ENCODE measurements at regions not wholly inside any gene's neighbourhood (a gene's known extent, or its start where the extent isn't known, plus 50 kb on each side); places are given as distances from the start of the nearest gene placed in this dataset.

DNA sequence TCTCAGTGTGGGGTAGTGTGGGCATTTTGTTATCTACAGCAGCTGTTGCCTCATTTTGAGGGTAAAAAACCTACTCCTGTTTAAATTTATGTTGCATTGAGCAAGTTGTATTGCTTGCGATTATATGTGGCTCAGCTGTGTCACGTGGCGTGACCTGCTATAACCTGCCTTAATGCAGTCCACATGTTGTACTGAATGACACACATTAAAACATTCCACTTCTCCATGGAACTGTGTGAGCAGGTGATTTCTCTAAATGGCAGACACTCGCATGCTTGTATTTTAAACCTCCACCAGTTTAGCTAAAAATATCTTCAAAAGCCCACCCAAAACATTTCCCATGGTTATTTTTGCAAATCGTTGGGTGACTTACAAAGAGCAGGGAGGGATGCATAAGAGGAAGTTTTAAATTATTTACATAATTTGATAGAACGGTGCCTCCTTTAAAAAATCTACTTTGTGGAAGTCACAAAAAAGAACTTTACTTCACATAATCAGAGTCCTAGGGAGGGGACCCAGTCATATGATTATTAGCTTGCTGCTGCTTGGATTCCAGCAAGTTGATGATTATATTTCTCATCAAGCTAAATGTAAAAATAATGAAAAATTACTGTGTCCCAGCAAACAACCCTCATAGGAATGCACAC lies 163.3 kb upstream of the ZEB2 start:
- Mint-ChIP-seq H3K9me3 (no peaks in the 10 kb centered on the region), H3K27me3 (ENCODE audit: low read depth) (no peaks in the 10 kb centered on the region)
- no CpG with 5 or more reads among the region's 6 CpGs for WGBS (ENCODE audit: extremely low coverage, insufficient read length, low lambda C conversion rate)

More for the DNA sequence above, 163.3 kb upstream of the ZEB2 start:
- H3K79me2 ChIP-seq (ENCODE audit: insufficient read depth, low read length) = no peaks in the 10 kb centered on the region
- no peak overlapping the region for H2BK5ac ChIP-seq (ENCODE audit: insufficient read length, low read length)
- Mint-ChIP-seq H3K27ac (no peak overlapping the region), H3K4me3 (no peak overlapping the region), H3K36me3 (ENCODE audit: insufficient read depth in 1 of 3, low read depth in 3 of 3) (no peaks in the 10 kb centered on the region), H3K4me1 (peaks cover 9 to 10% of the 10 kb centered on the region in 2 experiments)
- no peak overlapping the region for H3K4ac ChIP-seq (ENCODE audit: low read depth, low read length)
- no peaks in the 10 kb centered on the region for H3K4me1 ChIP-seq (ENCODE audit: insufficient read depth, low read length)
- no peak overlapping the region for H2BK12ac ChIP-seq (ENCODE audit: insufficient read length, low read depth, low read length)
- H3K14ac ChIP-seq (ENCODE audit: insufficient read depth, low read length) = no peak overlapping the region
- H3K27ac ChIP-seq (ENCODE audit: insufficient read length, low read depth, low read length) = no peak overlapping the region
- H4K20me1 ChIP-seq (ENCODE audit: control insufficient read depth, insufficient read depth, insufficient read length) = no peaks in the 10 kb centered on the region
- DNase-seq = no peak
- H2AFZ ChIP-seq (ENCODE audit: low read length) = no peak overlapping the region
- no peak overlapping the region for H4K5ac ChIP-seq (ENCODE audit: insufficient read length, low read depth, low read length)
- TF ChIP-seq, protein P1, sequence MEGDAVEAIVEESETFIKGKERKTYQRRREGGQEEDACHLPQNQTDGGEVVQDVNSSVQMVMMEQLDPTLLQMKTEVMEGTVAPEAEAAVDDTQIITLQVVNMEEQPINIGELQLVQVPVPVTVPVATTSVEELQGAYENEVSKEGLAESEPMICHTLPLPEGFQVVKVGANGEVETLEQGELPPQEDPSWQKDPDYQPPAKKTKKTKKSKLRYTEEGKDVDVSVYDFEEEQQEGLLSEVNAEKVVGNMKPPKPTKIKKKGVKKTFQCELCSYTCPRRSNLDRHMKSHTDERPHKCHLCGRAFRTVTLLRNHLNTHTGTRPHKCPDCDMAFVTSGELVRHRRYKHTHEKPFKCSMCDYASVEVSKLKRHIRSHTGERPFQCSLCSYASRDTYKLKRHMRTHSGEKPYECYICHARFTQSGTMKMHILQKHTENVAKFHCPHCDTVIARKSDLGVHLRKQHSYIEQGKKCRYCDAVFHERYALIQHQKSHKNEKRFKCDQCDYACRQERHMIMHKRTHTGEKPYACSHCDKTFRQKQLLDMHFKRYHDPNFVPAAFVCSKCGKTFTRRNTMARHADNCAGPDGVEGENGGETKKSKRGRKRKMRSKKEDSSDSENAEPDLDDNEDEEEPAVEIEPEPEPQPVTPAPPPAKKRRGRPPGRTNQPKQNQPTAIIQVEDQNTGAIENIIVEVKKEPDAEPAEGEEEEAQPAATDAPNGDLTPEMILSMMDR (conservative IDR thresholded peaks at IDR 0.05) = no peak
- no peak overlapping the region for H3K23ac ChIP-seq (ENCODE audit: insufficient read length, low read depth, low read length)
- no peak overlapping the region for H3K18ac ChIP-seq (ENCODE audit: insufficient read length, low read depth, low read length)
- no peak overlapping the region for H2BK20ac ChIP-seq (ENCODE audit: low read depth, low read length, poor library complexity, severe bottlenecking)
- H3T11ph ChIP-seq (ENCODE audit: low read length) = no peak overlapping the region
- no peaks in the 10 kb centered on the region for H3K23me2 ChIP-seq (ENCODE audit: insufficient read length, low read depth, low read length, poor library complexity, severe bottlenecking)
- no peaks in the 10 kb centered on the region for H3K9me3 ChIP-seq (ENCODE audit: control insufficient read depth, low read depth, low read length)
- H3K56ac ChIP-seq (ENCODE audit: insufficient read length, low read depth, low read length) = no peak overlapping the region
- no peaks in the 10 kb centered on the region for H3K27me3 ChIP-seq (ENCODE audit: insufficient read depth, low read length)
- no peaks in the 10 kb centered on the region for H3K79me1 ChIP-seq (ENCODE audit: insufficient read depth, low read depth, low read length, poor library complexity, severe bottlenecking)
- no peak overlapping the region for H3K9ac ChIP-seq (ENCODE audit: extremely low read depth, insufficient read length, low read length)
- H4K91ac ChIP-seq (ENCODE audit: insufficient read length, low read depth, low read length) = no peak overlapping the region
- no peak overlapping the region for H2BK15ac ChIP-seq (ENCODE audit: low read depth, low read length)
- no peak overlapping the region for H2AK5ac ChIP-seq (ENCODE audit: insufficient read length, low read length)
- no peak overlapping the region for H2BK120ac ChIP-seq (ENCODE audit: low read depth, low read length, poor library complexity, severe bottlenecking)
- H4K8ac ChIP-seq (replicated peaks; ENCODE audit: insufficient read length, low read depth, low read length) = no peak overlapping the region
- no peak overlapping the region for H3K4me2 ChIP-seq (ENCODE audit: insufficient read depth, insufficient read length, low read length)
